ENCODE measurements at regions not wholly inside any gene's neighbourhood (a gene's known extent, or its start where the extent isn't known, plus 50 kb on each side); places are given as distances from the start of the nearest gene placed in this dataset.

GRCh38 chr3:152664766-152665165, 170.2 kb upstream of the P2RY1 start:
- no peaks in the 10 kb centered on the region for H3K27me3 Mint-ChIP-seq (ENCODE audit: low read depth)
- H3K23ac ChIP-seq (ENCODE audit: insufficient read length, low read depth, low read length): no peak overlapping the region

More at GRCh38 chr3:152664766-152665165, 170.2 kb upstream of the P2RY1 start:
- TF ChIP-seq, protein P1, sequence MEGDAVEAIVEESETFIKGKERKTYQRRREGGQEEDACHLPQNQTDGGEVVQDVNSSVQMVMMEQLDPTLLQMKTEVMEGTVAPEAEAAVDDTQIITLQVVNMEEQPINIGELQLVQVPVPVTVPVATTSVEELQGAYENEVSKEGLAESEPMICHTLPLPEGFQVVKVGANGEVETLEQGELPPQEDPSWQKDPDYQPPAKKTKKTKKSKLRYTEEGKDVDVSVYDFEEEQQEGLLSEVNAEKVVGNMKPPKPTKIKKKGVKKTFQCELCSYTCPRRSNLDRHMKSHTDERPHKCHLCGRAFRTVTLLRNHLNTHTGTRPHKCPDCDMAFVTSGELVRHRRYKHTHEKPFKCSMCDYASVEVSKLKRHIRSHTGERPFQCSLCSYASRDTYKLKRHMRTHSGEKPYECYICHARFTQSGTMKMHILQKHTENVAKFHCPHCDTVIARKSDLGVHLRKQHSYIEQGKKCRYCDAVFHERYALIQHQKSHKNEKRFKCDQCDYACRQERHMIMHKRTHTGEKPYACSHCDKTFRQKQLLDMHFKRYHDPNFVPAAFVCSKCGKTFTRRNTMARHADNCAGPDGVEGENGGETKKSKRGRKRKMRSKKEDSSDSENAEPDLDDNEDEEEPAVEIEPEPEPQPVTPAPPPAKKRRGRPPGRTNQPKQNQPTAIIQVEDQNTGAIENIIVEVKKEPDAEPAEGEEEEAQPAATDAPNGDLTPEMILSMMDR (conservative IDR thresholded peaks at IDR 0.05): no peak
- H3K79me2 ChIP-seq (ENCODE audit: insufficient read depth, low read length): no peaks in the 10 kb centered on the region
- H2BK15ac ChIP-seq (ENCODE audit: low read depth, low read length): no peak overlapping the region
- H3K23me2 ChIP-seq (ENCODE audit: insufficient read length, low read depth, low read length, poor library complexity, severe bottlenecking): no peaks in the 10 kb centered on the region
- H3K4me1 ChIP-seq (ENCODE audit: insufficient read depth, low read length): no peaks in the 10 kb centered on the region
- H2BK12ac ChIP-seq (ENCODE audit: insufficient read length, low read depth, low read length): no peak overlapping the region
- H3K18ac ChIP-seq (ENCODE audit: insufficient read length, low read depth, low read length): no peak overlapping the region
- Mint-ChIP-seq H3K36me3 (ENCODE audit: insufficient read depth in 1 of 3, low read depth in 3 of 3) (peaks cover 6 to 17% (median 12%) of the 10 kb centered on the region in 3 experiments), H3K4me3 (no peak overlapping the region), H3K27ac (no peak overlapping the region), H3K9me3 (peaks cover 20% of the 10 kb centered on the region in 2 experiments), H3K4me1 (peaks cover 0 to 3% of the 10 kb centered on the region in 2 experiments; a peak in 2 of 4 replicates)
- H3K14ac ChIP-seq (ENCODE audit: insufficient read depth, low read length): no peak overlapping the region
- no peak overlapping the region for H3T11ph ChIP-seq (ENCODE audit: low read length)
- H3K9ac ChIP-seq (ENCODE audit: extremely low read depth, insufficient read length, low read length): no peak overlapping the region
- DNase-seq: no peak
- H2BK5ac ChIP-seq (ENCODE audit: insufficient read length, low read length): no peak overlapping the region
- no peak overlapping the region for H2AFZ ChIP-seq (ENCODE audit: low read length)
- no peak overlapping the region for H3K56ac ChIP-seq (ENCODE audit: insufficient read length, low read depth, low read length)
- H2AK5ac ChIP-seq (ENCODE audit: insufficient read length, low read length): no peak overlapping the region
- H4K8ac ChIP-seq (replicated peaks; ENCODE audit: insufficient read length, low read depth, low read length): no peak overlapping the region
- no peak overlapping the region for H3K27ac ChIP-seq (ENCODE audit: insufficient read length, low read depth, low read length)
- H4K91ac ChIP-seq (ENCODE audit: insufficient read length, low read depth, low read length): no peak overlapping the region
- no peak overlapping the region for H2BK20ac ChIP-seq (ENCODE audit: low read depth, low read length, poor library complexity, severe bottlenecking)
- no peaks in the 10 kb centered on the region for H3K79me1 ChIP-seq (ENCODE audit: insufficient read depth, low read depth, low read length, poor library complexity, severe bottlenecking)
- H4K5ac ChIP-seq (ENCODE audit: insufficient read length, low read depth, low read length): no peak overlapping the region
- no peaks in the 10 kb centered on the region for H3K27me3 ChIP-seq (ENCODE audit: insufficient read depth, low read length)
- H3K9me3 ChIP-seq (ENCODE audit: control insufficient read depth, low read depth, low read length): no peaks in the 10 kb centered on the region
- H2BK120ac ChIP-seq (ENCODE audit: low read depth, low read length, poor library complexity, severe bottlenecking): no peak overlapping the region
- H4K20me1 ChIP-seq (ENCODE audit: control insufficient read depth, insufficient read depth, insufficient read length): no peaks in the 10 kb centered on the region
- H3K4me2 ChIP-seq (ENCODE audit: insufficient read depth, insufficient read length, low read length): no peak overlapping the region
- no peak overlapping the region for H3K4ac ChIP-seq (ENCODE audit: low read depth, low read length)

Data from H9 (cell line).